ENCODE measurements at regions not wholly inside any gene's neighbourhood (a gene's known extent, or its start where the extent isn't known, plus 50 kb on each side); places are given as distances from the start of the nearest gene placed in this dataset.

GRCh38 chr7:79610748-79611304 is 157.4 kb upstream of the MAGI2 start:
- TF ChIP-seq GATA2 (IDR thresholded peaks at IDR 0.05; ENCODE audit: low read depth, low read length) (peak; percentile 98), GATA3 (IDR thresholded peaks at IDR 0.05; ENCODE audit: low read depth, low read length) (peak; percentile 96)

- no peak for TF ChIP-seq GATA2 (IDR thresholded peaks at IDR 0.05; ENCODE audit: low read depth, low read length)
- no peak for TF ChIP-seq GATA3 (IDR thresholded peaks at IDR 0.05; ENCODE audit: low read depth, low read length)
Observed at GRCh38 chr7:79610313-79610712, 156.8 kb upstream of the MAGI2 start.

GRCh38 chr7:79608005-79608404 is 154.5 kb upstream of the MAGI2 start:
- no peak for TF ChIP-seq GATA3 (IDR thresholded peaks at IDR 0.05; ENCODE audit: low read depth, low read length)
- TF ChIP-seq GATA2 (IDR thresholded peaks at IDR 0.05; ENCODE audit: low read depth, low read length): no peak

GRCh38 chr7:79604841-79605240 is 151.4 kb upstream of the MAGI2 start:
- no peak for TF ChIP-seq GATA2 (IDR thresholded peaks at IDR 0.05; ENCODE audit: low read depth, low read length)
- no peak for TF ChIP-seq GATA3 (IDR thresholded peaks at IDR 0.05; ENCODE audit: low read depth, low read length)

GRCh38 chr7:79598351-79598750 is 144.9 kb upstream of the MAGI2 start:
- TF ChIP-seq GATA3 (IDR thresholded peaks at IDR 0.05; ENCODE audit: low read depth, low read length) (no peak), GATA2 (IDR thresholded peaks at IDR 0.05; ENCODE audit: low read depth, low read length) (no peak)

- no peak for TF ChIP-seq GATA2 (IDR thresholded peaks at IDR 0.05; ENCODE audit: low read depth, low read length)
Observed at GRCh38 chr7:79593866-79594301, 140.4 kb upstream of the MAGI2 start.

GRCh38 chr7:79590916-79591623 is 137.6 kb upstream of the MAGI2 start:
- no peak for TF ChIP-seq GATA3 (IDR thresholded peaks at IDR 0.05; ENCODE audit: low read depth, low read length)
- TF ChIP-seq GATA2 (IDR thresholded peaks at IDR 0.05; ENCODE audit: low read depth, low read length): no peak

- TF ChIP-seq GATA3 (IDR thresholded peaks at IDR 0.05; ENCODE audit: low read depth, low read length) (no peak), GATA2 (IDR thresholded peaks at IDR 0.05; ENCODE audit: low read depth, low read length) (no peak)
Observed at GRCh38 chr7:79590391-79590790, 136.9 kb upstream of the MAGI2 start.

GRCh38 chr7:79570903-79571302 is 117.4 kb upstream of the MAGI2 start:
- TF ChIP-seq GATA2 (IDR thresholded peaks at IDR 0.05; ENCODE audit: low read depth, low read length) (no peak), GATA3 (IDR thresholded peaks at IDR 0.05; ENCODE audit: low read depth, low read length) (no peak)

- TF ChIP-seq GATA3 (IDR thresholded peaks at IDR 0.05; ENCODE audit: low read depth, low read length) (no peak), GATA2 (IDR thresholded peaks at IDR 0.05; ENCODE audit: low read depth, low read length) (no peak)
Observed at GRCh38 chr7:79563821-79564522, 110.5 kb upstream of the MAGI2 start.

- TF ChIP-seq GATA2 (IDR thresholded peaks at IDR 0.05; ENCODE audit: low read depth, low read length) (no peak), GATA3 (IDR thresholded peaks at IDR 0.05; ENCODE audit: low read depth, low read length) (no peak)
Observed at GRCh38 chr7:79555571-79555970, 102.1 kb upstream of the MAGI2 start.

- TF ChIP-seq GATA3 (IDR thresholded peaks at IDR 0.05; ENCODE audit: low read depth, low read length) (no peak), GATA2 (IDR thresholded peaks at IDR 0.05; ENCODE audit: low read depth, low read length) (no peak)
Observed at GRCh38 chr7:79553811-79554555, 100.5 kb upstream of the MAGI2 start.

GRCh38 chr7:79552463-79552862 is 99.0 kb upstream of the MAGI2 start:
- TF ChIP-seq GATA3 (IDR thresholded peaks at IDR 0.05; ENCODE audit: low read depth, low read length) (no peak), GATA2 (IDR thresholded peaks at IDR 0.05; ENCODE audit: low read depth, low read length) (no peak)

- no peak for TF ChIP-seq GATA3 (IDR thresholded peaks at IDR 0.05; ENCODE audit: low read depth, low read length)
- TF ChIP-seq GATA2 (IDR thresholded peaks at IDR 0.05; ENCODE audit: low read depth, low read length): no peak
Observed at GRCh38 chr7:79548727-79549126, 95.3 kb upstream of the MAGI2 start.

Data from SH-SY5Y (cell line).